ELF-1 (cell line): ENCODE measurements at regions not wholly inside any gene's neighbourhood (a gene's known extent, or its start where the extent isn't known, plus 50 kb on each side); places are given as distances from the start of the nearest gene placed in this dataset.
A peak's percentile ranks its signal among the peaks of the same experiment; 100 is the strongest.

Source experiments
- DNase-seq: peaks from one replicate; pipeline ENCODE4 v3.0.0-alpha.2; 2016; ENCODE audit warnings: low read depth, low spot score

DNA sequence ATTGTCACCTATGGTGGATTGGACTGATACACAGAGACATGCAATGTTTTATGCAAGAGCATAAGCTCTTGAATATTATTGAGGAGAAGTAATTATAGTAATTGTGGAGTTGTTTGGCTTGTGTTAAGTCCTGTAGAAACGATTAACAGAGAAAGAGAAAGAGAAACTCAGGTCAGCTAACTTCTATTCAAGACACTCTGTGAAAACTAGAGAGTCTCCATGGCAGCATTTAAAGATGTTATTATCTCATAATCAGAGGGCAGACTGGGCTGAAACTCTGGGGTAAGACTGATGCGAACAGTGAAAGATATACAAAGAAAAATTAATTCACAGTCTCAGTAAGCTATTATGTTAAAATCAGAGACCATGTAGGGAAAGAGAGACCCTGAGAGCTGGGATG lies 625.7 kb downstream of the FAT4 start:
- no peak for DNase-seq

DNA sequence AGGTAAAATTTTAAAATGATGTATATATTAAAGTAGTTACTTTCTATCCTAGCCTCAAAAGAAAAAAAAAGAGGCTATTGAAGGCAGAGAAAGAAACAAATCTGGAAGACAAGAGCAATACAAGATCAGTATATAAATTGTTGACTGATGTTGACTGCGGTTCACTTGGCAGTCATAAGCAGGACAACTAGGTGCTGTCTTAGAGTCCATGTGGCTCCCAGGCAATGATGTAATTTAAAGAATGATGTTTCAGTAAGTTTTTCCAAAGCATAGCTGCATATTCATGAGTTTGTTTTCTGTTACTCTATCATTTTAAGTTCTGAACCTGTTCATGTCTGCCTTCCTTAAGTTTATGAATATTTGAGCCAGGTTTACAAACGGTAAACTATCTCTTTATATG lies 630.2 kb downstream of the FAT4 start:
- DNase-seq: no peak

DNA sequence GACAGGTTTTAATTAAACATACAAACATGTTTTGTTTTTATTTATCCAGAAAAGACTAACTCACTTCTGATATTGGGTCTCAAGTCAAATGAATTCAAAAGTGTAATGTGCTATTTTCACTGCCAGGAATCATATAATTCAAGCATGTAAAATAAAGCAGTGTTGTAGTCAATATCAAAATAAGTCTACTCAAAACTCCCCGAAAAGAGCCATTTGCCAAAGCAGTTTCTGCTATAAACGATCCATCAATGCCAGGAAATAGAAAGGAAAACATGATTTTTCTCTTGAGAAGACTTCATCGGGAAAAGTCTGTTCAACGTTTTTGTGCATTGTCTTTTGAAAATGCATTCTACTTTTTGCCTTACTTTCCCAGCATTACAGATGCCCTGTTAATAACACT lies 633.3 kb downstream of the FAT4 start:
- DNase-seq: no peak

DNA sequence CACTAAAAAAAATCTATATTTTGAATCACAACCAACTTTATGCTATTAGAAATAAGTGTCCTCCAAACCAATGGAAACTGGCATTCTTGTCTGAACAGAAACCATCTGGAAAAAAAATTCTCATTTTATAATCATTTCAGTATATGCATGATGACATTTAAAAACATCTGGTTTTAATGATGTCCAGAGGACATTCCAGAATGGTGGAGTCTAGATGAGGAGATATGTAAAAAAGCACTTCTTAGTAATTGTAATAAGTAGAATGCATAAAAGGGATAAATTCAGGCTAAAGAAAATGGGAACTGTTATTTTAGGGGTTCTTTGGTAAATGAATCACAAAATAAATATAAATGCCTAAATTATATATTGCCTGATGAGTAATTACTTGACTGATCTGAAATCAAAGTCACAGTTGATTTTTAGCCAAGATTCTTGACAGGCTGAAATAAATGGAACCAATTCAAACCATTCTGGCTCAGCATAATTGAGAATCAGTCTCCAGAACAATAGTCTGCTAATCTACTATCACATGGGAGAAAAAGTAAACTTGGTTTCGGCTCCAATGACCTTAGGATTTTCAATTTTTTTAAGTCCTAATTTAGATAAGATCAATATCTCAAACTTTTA lies 636.6 kb downstream of the FAT4 start:
- no peak for DNase-seq

DNA sequence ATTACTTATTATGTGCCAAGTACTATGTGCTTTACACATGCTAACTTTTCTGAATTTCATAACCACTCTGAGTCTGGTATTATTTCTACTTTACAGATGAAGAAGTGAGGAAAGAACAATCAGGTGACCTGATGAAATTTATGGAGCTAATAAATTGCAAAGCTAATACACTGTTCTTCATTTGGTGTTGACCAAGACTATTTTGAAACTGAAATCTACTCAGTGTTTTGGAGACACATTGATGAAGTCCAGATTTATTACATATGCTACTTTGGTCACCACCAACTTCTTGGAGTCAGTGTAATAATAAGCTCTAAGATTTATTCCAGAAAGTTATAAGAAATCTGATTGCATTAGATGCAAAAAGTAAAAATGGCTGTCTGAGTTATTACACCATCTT lies 637.9 kb downstream of the FAT4 start:
- DNase-seq: no peak

DNA sequence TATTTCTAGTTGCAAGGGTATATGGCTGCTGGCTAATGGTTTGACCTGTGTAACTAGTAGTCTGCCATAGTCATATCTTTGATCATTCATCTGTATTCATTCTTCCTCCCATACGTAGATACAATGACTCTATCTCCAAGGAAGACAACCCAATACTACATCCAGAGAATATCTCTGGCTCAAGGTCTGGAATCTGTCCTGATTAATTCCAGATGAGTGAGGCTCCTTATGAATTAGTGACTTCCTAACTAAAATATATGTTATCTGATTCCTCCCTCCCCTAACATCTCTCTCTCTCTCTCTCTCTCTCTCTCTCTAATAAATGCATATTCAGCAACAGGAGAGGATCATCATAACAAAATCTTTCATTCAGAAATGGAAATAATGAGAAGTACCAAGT lies 641.5 kb downstream of the FAT4 start:
- no peak for DNase-seq

DNA sequence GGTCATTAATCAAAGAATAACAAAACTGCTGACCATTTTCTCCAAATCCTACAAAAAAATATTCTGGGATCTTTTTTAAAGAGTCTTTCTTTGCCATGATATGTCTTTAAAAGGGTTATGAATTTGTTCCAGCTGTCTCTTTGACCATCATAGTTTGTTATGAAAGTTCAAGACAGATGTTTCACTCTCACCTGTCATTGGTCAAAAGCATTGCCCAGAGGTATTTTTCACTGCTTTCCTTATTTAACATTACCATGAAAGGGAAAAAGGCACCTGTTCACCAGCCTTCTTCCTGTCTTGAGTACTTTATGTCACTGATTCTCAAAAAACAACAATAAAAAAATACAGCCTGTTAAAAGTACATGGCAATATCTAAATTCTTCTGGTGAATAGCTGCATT lies 643.8 kb downstream of the FAT4 start:
- DNase-seq: no peak

DNA sequence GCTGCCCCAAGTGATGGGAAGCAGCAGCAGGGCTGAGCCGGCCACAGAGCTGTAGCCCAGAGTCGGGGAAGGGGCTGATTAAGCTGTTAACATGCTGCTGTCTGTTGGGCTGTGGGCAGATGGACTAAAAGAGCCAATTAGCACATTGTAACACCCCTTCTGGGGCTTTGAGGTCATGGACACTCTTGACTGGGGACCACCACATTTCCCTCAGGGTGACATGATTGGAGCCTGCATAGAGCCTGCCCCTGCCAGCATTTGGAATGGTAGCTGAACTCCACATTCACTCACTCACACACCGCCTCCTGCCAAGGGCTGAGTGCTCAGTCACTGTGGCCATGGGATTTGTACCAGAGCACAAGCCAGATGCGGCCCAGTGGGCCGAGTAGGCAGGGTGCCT lies 646.9 kb downstream of the FAT4 start:
- DNase-seq: no peak

DNA sequence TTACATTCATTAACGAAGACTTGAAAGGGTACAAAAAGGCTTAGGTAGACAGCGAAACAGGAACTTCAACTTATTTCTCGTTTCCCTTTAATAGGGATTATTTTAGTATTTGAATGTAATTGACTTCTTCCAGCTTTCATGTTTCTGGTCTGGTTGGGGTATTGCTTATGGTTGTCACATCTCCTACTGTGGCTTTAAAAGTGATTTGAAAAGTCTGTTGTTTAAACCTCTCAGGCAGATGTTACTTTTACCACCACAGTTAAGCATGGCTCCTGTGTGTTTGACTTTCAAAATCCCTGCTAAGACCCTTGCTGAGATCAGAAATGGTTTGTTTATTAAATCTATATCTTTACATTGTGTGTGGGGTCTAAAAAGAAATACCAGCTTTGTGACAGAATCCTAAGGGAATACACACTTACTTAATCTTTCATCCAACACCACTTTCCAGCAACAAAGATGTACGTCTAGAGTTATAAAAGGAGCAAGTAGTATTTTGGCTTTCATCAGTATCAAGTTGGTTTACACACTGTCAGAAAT lies 661.2 kb downstream of the FAT4 start:
- no peak for DNase-seq

DNA sequence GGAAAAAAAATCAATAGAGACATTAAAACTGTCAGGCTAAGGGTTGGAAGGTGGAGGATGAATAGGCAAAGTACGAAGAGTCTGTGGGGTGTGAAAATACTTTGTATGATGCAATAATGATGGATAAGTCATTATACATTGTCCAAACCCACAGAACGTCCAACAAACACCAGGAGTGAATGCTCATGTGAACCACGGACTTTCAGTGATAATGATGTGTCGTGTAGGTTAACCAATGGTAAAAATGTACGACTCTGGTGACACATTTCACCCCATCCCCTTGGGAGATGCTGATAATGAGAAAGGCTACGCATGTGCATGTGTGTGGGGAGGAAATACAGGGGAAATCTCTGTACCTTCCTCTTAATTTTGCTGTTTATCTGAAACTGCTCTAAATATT lies 665.2 kb downstream of the FAT4 start:
- no peak for DNase-seq

DNA sequence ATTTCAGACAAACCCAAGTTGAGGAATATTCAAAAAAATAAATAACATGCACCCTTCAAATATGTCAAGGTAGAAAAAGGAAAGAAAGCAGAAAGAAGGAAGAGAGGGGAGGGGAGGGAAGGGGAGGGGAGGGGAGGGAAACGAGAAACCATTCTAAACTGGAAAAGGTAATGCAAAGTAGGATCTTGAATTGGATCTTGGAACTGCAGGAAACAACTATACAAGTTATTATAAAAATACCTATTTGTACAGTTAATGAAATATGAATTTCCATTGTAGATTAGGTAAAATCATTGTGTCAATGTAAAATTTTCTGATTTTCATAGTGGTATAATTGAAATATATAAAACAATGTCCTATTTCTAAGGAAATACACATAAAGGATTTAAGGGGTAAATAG lies 668.4 kb downstream of the FAT4 start:
- DNase-seq: no peak

DNA sequence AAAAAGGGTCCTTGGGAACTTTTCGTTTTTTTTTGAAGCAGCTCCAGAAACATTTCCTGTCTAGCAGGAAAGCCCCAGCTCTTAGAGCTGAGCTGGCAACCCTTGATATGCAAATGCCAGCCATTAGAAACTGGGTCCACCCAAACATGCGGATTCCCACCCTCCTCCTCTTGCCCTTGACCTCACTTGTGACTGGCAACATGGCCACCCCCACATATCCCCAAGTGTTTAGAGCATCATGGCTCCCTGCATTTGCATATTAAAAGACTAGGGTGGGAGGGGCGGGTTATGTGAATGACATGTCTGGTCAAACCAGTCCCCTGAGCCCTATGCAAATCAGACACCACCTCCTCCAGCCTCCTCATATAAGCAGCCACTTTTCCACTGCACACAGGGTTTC lies 671.1 kb downstream of the FAT4 start:
- DNase-seq: peak; percentile 90

DNA sequence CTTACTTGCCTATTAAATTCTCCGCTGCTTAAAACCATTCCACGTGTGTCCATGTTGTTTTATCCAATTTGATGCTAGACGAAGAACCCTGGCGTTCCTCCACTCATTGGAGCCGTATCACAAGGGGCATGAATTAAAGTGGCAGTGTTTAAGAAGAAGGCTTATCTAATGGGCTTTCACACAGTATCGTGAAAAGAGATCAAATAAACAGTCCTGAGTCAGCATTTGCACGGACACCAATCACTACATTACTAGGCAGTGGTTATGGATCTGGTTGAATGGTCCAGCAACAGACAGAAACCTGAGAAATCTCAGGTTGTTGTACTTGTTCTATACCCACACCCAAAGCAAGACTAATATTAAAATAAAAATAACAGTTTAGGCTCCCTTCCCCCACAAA lies 671.6 kb downstream of the FAT4 start:
- DNase-seq: no peak

DNA sequence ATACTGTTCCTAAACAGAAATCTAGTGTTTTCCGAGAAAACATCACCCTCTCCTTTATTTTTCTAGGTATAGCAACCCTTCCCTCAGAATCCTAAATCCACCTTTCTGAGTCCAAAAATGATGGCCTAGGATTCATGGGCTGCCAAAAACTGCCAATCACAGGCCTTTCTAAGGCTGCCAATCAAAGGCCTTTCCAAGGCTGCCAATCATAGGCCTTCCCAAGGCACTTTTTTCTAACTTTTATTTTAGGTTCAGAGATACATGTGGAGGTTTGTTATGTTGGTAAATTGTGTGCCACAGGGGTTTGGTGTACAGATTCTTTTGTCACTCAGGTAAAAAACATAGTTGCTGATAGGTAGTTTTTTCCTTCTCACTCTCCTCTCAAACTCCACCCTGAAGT lies 673.7 kb downstream of the FAT4 start:
- no peak for DNase-seq

DNA sequence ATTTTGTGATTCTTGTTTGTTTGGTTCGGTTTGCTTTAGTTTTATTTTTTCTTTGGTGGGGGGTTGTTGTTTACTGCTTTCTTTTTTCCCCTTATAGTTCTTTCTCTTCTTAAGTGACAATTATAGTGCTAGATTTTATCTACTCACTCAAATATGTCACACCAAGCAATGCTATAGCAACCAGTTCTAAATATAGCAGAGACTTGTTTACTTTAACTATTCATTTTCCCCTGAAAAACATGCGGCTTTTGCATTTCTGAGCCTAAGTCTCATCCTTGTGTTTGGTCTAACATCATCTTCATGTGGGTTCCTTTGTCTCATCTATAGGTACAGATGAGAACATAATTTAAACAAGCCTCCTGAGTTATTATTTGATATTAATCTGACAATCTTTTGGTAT lies 676.6 kb downstream of the FAT4 start:
- DNase-seq: no peak

DNA sequence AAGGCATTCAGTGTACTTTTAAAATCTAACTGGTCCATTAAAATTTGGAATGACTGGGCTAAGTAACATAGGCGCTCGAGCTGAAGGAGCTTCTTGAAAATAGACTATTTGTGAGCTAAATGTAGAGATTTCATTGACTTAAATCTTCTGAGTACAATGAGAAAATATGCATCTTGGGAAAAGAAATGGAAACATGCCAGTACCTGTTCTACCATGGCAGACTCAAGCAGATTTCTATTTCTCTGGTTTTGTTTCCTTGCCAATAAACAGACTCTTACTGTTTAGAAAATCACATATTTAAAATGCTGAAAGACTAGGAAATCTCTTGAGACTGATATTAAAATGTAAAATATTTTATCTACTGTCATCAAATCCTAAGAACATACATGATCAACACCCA lies 678.1 kb downstream of the FAT4 start:
- no peak for DNase-seq

DNA sequence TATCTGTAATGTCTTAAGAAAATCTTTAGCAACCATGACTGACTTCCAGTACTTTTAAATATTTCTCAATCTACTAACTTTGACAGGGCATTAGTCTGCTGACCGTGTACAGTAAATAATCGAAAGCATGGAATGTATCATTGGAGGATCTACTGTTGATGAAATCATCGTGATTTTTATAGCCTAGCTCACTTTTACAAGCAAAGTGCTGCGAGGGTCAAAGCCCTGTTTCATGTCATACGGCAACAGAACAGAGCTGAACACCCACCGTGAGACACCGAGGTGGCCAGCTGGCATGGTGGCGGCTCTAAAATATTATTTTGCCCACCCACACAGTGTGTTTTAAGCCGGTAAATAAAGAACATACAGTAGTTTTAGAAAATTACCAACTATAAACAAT lies 679.3 kb downstream of the FAT4 start:
- no peak for DNase-seq

DNA sequence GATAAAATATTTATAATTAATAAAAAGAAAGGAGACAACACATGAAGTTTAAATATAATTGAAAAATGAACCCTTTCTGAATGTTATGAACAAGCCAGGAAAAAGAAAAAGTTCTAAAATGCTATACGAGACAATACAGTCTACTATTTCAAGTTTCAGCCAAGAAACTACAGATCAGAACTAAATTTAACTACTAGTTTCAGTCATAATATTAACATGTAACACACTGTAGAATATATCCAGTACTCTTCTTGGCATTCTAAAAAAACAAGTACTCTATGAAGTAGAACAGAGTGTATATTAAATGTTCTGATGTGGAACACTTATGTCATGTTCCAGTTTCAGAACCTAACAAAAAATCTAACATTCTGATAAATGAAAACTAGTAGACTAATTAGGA lies 679.7 kb downstream of the FAT4 start:
- DNase-seq: no peak

DNA sequence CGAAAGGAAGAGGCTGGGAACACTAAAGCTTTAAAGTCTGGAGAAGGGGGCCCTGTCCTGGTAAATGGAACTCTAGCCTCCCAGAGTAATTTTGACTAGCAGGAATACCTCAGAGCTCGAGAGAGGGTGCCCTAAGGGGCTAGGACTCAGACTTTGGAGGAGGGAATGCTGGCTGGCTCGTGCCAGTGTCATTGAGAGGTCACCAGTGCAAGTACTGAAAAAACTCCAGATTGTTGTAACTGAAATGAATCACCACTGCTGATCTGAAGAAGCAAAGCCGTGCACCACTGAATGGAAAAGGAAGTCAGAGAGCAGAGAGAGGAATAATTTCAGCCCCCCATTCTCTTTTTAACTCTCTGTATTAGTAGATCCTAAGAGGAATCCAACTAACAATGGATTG lies 690.2 kb downstream of the FAT4 start:
- peak; percentile 81 for DNase-seq

DNA sequence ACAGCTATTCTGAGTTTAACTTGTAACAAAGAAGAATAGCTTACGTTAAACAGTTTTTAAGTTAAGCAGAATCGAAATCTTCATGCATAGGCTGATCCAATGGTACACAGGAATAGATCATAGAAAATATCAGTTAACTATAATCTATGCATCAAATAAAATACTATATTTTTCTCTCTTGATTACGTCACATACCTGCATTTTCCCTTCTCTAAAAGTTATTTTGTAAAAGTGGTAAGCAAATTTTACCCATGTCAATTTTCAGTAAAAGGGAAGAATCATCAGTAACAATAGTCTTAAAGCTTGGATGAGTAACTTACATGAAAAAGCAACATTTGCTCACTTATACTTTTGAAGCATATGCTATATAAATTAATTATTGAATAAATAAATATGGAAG lies 692.4 kb downstream of the FAT4 start:
- no peak for DNase-seq

DNA sequence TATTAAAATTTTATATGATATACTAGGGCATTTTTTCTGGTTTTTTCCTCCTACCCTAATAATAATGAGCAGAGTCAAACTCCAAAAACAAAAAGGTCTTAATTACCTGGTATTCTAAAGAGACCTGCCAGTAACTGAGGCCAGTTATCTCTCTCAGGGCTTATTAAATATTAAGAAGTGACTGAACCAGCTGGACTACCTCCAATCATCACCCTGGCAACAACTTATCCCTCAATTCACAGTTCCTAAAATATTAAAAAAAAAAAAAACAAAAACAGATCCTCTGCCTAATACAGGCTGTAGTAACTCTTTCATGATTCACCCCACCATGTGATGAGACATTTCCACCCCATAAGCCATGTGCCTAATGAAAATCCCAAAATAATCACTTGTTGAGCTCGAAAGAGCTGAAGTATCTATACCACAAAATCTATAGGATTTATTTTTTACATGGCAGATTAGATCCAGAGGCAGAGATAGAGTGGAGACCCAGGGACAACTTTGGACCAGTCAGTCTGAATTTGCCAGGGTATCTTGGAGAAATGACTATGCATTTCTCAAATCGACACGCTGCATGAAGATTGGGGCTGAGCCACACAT lies 698.0 kb downstream of the FAT4 start:
- DNase-seq: no peak

DNA sequence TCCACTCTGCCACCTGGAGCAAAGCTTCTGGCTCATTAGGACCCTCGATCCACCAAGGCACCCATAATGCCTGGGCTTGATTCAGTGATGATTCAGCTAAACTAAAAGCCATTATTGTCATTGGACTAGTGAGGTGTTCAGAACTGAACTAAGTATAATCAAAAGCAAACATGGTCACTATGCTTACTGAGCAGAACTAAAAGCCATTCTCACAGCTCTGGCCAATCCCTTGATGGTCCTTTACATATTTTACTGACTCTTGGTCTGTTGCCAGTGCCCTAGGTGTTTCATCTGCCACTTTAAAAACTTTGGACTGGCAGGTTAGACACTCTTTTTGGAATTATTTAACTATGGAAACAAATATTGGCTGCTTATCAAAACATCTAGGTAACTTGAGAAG lies 703.5 kb downstream of the FAT4 start:
- DNase-seq: no peak

DNA sequence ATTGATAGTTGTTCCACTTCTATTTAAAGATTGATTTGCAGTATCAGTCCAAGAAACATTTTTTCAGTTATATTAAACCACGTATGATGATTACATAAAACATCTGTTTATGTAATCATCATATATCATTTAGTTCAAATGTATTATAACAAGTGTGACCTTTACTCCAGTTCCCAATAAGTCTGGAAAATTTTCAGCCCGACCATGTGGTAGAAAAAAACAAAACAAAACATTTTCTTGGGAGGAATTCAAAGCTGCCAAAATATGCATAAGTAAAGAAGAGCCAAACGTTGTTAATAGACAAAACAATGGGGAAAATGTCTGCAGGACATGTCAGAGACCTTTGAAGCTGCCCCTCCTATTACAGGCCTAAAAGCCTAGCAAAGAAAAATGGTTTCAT lies 709.1 kb downstream of the FAT4 start:
- no peak for DNase-seq

DNA sequence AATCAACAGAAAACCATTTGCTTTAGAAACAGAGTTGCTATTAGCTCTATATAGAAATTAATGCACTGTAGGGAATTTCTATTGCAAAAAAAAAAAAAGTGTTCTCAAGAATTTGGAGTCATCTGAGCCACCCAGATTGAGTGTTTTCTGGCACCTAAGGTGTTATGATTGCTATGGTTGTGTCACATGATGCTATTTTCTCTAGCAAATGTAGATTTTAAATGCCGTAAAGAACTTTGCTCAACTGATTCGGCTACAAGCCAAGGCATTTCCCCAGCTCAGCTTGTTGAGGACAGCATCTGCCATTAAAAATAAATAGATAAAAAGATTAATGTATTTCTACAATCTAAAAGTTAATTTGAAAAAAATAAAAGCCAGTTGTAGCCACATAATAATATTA lies 712.8 kb downstream of the FAT4 start:
- DNase-seq: no peak
